ENCODE measurements at regions not wholly inside any gene's neighbourhood (a gene's known extent, or its start where the extent isn't known, plus 50 kb on each side); places are given as distances from the start of the nearest gene placed in this dataset.

DNA sequence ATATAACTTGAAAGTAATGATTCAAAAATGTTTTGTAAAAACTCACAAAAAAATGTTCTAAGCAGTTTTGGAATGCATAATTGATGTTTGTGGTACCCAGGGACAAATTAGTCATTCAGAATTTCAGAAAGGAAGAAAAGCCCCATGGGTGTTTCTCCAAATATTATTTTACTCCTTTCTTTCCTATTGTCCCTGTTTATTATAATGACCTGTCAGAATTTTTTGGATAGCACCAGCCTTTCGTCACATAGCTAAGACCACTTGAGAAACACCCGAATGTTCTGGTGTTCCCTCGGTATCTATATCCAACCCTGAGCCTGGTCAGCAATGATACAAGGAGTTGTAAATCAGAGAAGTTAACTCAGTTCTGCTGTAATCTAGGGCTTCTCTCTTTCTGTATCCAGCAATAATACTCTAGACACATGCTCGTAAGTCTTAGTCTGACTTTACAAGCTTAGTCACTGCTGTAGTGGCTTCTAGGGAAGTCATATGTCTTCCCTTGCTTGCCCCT is 64.8 kb upstream of the MEOX2 start:
- DNase-seq (ENCODE audit: low read depth) = no peak

DNA sequence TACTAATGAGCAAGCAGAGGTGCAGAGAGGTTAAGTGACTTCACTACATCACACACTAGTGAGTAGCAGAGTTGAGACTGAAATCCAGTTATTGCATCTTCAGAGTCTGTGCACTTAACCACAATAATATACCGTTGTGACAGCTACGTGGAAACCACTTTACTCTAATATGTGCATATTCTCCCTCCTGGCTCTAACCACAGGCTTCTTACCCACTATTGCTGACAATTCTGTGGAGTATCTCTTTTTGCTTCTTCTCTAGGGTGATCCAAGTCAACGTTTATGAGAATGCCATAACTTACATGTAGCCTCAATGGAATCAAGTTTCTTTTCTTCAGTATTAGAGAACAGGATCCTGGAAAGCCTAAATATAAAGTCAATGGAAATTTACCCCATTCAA is 64.2 kb upstream of the MEOX2 start:
- no peak for DNase-seq (ENCODE audit: low read depth)

DNA sequence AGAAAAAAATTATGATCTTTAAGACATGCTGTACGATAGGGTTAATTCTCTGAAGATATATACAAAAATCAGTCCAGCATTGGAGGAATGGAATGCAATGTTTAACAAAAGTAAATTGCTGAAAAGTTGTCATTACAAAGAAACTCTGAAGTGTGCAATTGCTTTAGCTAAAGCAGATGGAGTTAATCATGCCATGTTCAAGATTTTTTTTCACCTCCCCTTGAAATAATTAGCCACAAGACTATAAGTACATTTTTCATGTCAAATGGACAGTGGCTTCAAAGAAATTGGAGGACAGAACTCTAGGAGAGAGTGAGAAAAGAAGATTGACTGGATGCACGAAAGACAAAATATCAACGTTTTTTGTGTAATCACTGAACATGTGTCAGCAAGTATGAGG is 63.1 kb upstream of the MEOX2 start:
- DNase-seq (ENCODE audit: low read depth) = no peak

DNA sequence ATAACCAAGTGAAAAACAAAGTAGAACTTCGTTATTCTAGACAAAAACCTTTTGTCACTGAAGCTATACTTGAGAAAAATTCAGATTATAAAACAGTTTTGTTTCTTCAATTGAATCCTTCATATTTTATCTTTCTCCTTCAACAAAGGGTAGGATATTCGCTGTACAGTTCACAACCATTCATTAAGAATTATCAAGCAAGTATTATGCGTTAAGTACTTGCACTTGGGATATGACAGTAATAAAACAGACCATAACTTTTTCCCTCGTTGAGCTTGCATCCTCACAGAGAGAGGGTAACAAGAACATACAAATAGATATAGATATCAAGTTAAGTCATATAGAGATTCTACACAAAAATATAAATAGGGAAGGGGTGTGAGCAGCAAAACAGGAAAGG is 61.2 kb upstream of the MEOX2 start:
- no peak for DNase-seq (ENCODE audit: low read depth)

DNA sequence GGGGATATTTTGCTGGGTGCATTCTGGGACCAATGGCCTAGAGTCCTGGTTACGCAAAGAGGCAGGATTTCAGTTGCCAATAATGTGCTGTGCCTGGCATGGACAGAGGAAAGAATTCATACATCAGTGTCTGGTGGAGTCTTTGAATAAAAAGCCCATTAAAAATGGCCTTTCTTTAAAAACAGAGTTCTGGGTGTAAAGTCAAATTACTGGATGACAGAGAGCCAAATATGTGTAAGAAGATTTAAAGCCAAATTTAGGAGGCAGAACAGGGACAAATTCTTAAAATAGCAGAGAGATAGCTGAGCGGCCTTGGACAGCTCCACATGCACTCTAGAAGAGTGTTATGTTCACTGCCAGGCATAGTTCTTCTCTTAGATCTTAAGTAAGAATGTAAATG is 60.8 kb upstream of the MEOX2 start:
- DNase-seq (ENCODE audit: low read depth) = no peak

DNA sequence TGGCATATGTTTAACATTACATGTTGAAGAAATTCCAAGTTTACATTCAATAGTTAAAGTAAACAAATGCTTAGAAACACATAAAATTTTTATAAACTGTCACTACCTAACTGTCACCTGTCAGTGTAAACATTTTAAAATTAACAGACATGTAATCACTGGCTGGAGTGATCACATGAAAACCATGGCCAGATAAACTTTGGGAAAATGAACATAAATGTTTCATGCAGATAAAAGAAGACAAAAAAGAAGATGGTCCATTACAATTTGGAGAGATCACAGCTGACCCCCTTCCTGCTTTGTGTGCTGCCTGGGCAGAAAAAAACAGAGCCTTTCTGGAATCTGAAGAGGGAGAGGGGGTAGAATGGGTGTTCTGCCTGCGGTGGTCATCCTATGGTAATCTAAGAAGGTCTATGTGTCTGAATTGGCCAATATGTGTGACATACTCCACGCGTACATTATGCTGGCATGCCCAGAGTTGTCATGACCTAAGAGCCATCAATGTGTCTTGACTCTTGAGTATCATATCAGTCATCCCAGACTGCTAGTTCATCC is 57.5 kb upstream of the MEOX2 start:
- DNase-seq (ENCODE audit: low read depth) = no peak

DNA sequence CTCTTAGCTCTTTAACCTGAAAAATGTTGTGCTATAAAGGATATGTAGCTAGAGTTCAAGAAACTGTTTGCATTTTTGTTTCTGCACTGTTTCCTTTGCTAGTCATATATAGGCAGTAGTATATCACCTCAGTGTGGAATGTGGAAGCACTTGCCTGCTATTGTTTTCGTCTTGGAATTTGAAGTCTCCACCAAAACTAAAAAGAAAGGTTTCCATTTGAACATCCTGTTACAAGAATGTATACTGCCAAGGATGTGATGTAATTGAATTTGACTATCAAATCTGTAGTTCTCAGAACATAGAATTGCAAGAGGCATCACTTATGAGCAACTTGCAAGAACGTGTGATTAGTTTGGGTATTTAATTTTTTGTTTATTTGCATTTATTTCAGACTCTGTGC is 51.1 kb upstream of the MEOX2 start:
- no peak for DNase-seq (ENCODE audit: low read depth)

Measured in non-pigmented ciliary epithelial cell (primary cell).